Activated T-helper 17 cell treated with anti-CD3 and anti-CD28 coated beads, Interleukin-2, amount 50 U/mL, for 72 hours (primary cell): ENCODE measurements at regions not wholly inside any gene's neighbourhood (a gene's known extent, or its start where the extent isn't known, plus 50 kb on each side); places are given as distances from the start of the nearest gene placed in this dataset.
"Not testable (repeated sequence)": the region's sequence is repeated elsewhere in the genome, so short reads cannot be mapped to it uniquely, and the experiment has no call there.

Source experiments
- ATAC-seq: fragments of 150-1000 bp; cut with Tn5 transposase; replicated peaks from 2 replicates; pipeline ENCODE4 v1.10.0; 2021; ENCODE audit warnings: mild to moderate bottlenecking, moderate library complexity
- H3K27ac Mint-ChIP-seq: one replicate; pipeline ENCODE4 v1.8.0; 2022; ENCODE audit warnings: mixed read lengths
- H3K27me3 Mint-ChIP-seq: one replicate; pipeline ENCODE4 v1.8.0; 2022; ENCODE audit warnings: mixed read lengths
- H3K36me3 Mint-ChIP-seq: one replicate; pipeline ENCODE4 v1.8.0; 2022; ENCODE audit warnings: low read depth, mild to moderate bottlenecking, mixed read lengths
- H3K4me1 Mint-ChIP-seq: one replicate; pipeline ENCODE4 v1.8.0; 2022; ENCODE audit warnings: mixed read lengths
- H3K4me3 Mint-ChIP-seq: one replicate; pipeline ENCODE4 v1.8.0; 2022; ENCODE audit warnings: mild to moderate bottlenecking, mixed read lengths
- H3K9me3 Mint-ChIP-seq: one replicate; pipeline ENCODE4 v1.8.0; 2022; ENCODE audit warnings: mixed read lengths

DNA sequence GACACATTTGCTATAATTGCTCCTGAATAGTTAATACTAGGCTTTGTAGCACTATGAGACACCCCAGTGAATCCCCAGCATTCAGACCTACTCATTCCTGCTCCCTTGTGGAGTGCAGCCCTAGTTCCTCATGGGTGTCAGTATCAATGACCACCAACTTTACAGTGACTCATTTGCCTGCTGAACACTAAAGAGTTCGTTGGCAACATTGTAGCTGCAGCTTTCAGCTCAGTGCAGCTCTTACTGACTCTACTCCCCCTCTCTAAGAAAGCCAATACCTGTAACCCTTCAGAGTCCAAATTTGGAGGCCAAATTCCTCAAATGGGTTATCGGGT, 127.1 kb upstream of the MTPN start:
- Mint-ChIP-seq H3K4me3 (no peak overlapping the region), H3K9me3 (no peaks in the 10 kb centered on the region), H3K27me3 (no peaks in the 10 kb centered on the region), H3K36me3 (no peaks in the 10 kb centered on the region), H3K27ac (no peak overlapping the region), H3K4me1 (no peaks in the 10 kb centered on the region)
- ATAC-seq = peak; percentile 19

DNA sequence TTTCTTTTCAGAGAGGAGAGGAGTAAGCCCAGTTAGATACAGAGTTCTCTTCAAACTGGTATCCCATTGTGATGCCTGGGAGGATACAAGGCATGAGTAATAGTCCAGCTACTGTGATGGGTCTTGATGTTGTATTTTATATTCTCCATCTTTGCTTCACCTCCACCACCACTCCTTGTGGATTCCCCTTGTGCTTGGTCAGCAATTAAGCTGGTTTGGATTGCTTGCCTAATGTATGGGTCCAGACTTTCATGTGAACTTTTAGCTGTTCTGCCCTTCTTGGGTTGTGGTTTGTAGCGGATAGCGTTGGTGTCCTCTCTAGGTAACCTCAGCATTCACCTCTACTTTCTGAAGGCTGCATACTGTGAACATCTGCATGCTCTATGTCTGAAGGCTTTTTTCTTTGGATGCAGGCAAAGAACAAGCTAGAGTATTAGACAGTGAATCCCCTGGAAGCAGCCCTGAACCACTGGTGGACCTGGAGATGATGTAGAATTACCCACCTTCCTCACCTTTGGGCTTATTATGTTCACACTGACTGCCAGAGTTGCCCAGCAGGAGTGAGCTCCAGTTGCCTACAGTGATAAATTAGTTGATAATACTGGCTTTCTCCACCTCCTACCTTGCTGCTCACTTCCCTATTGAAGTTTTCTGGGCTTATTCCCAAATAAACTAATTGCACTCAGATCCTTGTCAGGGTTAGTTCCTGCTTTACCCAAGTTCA, 126.5 kb upstream of the MTPN start:
- H3K4me1 Mint-ChIP-seq = no peaks in the 10 kb centered on the region
- ATAC-seq = no peak
- no peak overlapping the region for H3K4me3 Mint-ChIP-seq
- no peaks in the 10 kb centered on the region for H3K9me3 Mint-ChIP-seq
- no peaks in the 10 kb centered on the region for H3K27me3 Mint-ChIP-seq
- no peaks in the 10 kb centered on the region for H3K36me3 Mint-ChIP-seq
- no peak overlapping the region for H3K27ac Mint-ChIP-seq

GRCh38 chr7:136102881-136103280, 125.7 kb upstream of the MTPN start:
- H3K27ac Mint-ChIP-seq = peak overlapping the region; percentile 4
- no peaks in the 10 kb centered on the region for H3K36me3 Mint-ChIP-seq
- H3K9me3 Mint-ChIP-seq = no peaks in the 10 kb centered on the region
- no peaks in the 10 kb centered on the region for H3K4me1 Mint-ChIP-seq
- ATAC-seq = peak; percentile 29
- H3K4me3 Mint-ChIP-seq = no peak overlapping the region
- H3K27me3 Mint-ChIP-seq = no peaks in the 10 kb centered on the region

- Mint-ChIP-seq H3K9me3 (peaks cover 18% of the 10 kb centered on the region), H3K36me3 (peaks cover 15% of the 10 kb centered on the region)
- not testable (repeated sequence) for H3K4me3 Mint-ChIP-seq, ATAC-seq, H3K27ac Mint-ChIP-seq, H3K4me1 Mint-ChIP-seq, H3K27me3 Mint-ChIP-seq
Observed at GRCh38 chr7:136092714-136093113, 115.6 kb upstream of the MTPN start.

DNA sequence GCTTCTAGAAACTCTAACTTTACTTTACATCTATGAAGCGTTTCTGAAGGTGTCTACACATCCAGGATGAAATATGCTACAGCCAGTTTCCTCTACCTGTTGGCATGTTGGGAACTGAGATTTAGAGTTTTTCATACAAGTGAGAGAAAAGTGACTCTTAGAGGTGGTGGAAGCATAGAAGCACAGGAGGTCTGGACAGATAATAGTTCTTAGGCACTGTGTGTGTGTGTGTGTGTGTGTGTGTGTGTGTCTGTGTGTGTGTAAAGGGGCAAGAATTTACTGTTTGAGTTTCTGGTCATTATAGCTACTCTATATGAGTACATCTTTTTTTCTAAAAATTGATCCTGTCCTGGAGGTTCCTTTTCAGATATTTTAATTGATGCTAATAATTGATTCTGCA, 110.7 kb upstream of the MTPN start:
- Mint-ChIP-seq H3K27me3 (no peaks in the 10 kb centered on the region), H3K27ac (no peak overlapping the region), H3K9me3 (peaks cover 11% of the 10 kb centered on the region), H3K4me1 (no peaks in the 10 kb centered on the region), H3K4me3 (no peak overlapping the region), H3K36me3 (peaks cover 15% of the 10 kb centered on the region)
- no peak for ATAC-seq

- H3K36me3 Mint-ChIP-seq = peaks cover 10% of the 10 kb centered on the region
- H3K9me3 Mint-ChIP-seq = peaks cover 10% of the 10 kb centered on the region
- H3K27me3 Mint-ChIP-seq = no peaks in the 10 kb centered on the region
- no peaks in the 10 kb centered on the region for H3K4me1 Mint-ChIP-seq
- peak overlapping the region; percentile 57 for H3K4me3 Mint-ChIP-seq
- H3K27ac Mint-ChIP-seq = peak overlapping the region; percentile 70
- peak; percentile 96 for ATAC-seq
Observed at GRCh38 chr7:136086712-136087111, 109.6 kb upstream of the MTPN start.

GRCh38 chr7:136079934-136080333, 102.8 kb upstream of the MTPN start:
- no peaks in the 10 kb centered on the region for H3K36me3 Mint-ChIP-seq
- ATAC-seq = no peak
- no peak overlapping the region for H3K4me3 Mint-ChIP-seq
- H3K4me1 Mint-ChIP-seq = no peaks in the 10 kb centered on the region
- no peaks in the 10 kb centered on the region for H3K27me3 Mint-ChIP-seq
- H3K9me3 Mint-ChIP-seq = no peaks in the 10 kb centered on the region
- H3K27ac Mint-ChIP-seq = no peak overlapping the region

- no peaks in the 10 kb centered on the region for H3K9me3 Mint-ChIP-seq
- ATAC-seq = no peak
- no peak overlapping the region for H3K27ac Mint-ChIP-seq
- H3K4me1 Mint-ChIP-seq = no peaks in the 10 kb centered on the region
- H3K4me3 Mint-ChIP-seq = no peak overlapping the region
- H3K36me3 Mint-ChIP-seq = no peaks in the 10 kb centered on the region
- no peaks in the 10 kb centered on the region for H3K27me3 Mint-ChIP-seq
Observed at GRCh38 chr7:136079478-136079892, 102.3 kb upstream of the MTPN start.

- H3K4me3 Mint-ChIP-seq = no peak overlapping the region
- H3K27ac Mint-ChIP-seq = no peak overlapping the region
- no peak for ATAC-seq
- no peaks in the 10 kb centered on the region for H3K27me3 Mint-ChIP-seq
- H3K9me3 Mint-ChIP-seq = no peaks in the 10 kb centered on the region
- H3K36me3 Mint-ChIP-seq = no peaks in the 10 kb centered on the region
- no peaks in the 10 kb centered on the region for H3K4me1 Mint-ChIP-seq
Observed at GRCh38 chr7:136079066-136079465, 101.9 kb upstream of the MTPN start.

DNA sequence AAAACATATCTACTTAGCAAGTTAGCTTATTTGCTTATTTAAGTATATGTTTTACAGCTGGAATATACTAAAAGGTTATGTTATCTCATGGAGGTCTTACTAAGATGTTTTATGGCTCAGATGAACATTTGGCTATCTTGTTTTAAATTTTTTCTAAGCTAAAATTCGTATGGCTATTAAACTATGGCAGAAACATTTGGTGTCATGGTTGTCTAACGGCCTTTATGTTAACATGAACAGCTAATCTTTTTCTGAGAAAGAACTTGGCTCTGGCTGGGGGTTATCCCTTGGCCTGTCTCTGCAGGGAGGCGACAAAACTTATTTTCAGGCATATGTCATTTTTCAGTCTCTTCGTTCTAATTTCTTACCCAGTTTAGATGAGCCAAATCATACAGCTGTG, 101.5 kb upstream of the MTPN start:
- no peaks in the 10 kb centered on the region for H3K27me3 Mint-ChIP-seq

GRCh38 chr7:136076954-136077353, 99.8 kb upstream of the MTPN start:
- no peaks in the 10 kb centered on the region for H3K36me3 Mint-ChIP-seq
- H3K27me3 Mint-ChIP-seq = no peaks in the 10 kb centered on the region
- H3K27ac Mint-ChIP-seq = no peak overlapping the region
- H3K4me1 Mint-ChIP-seq = no peaks in the 10 kb centered on the region
- no peaks in the 10 kb centered on the region for H3K9me3 Mint-ChIP-seq
- no peak for ATAC-seq
- no peak overlapping the region for H3K4me3 Mint-ChIP-seq

More for the DNA sequence above, 101.5 kb upstream of the MTPN start:
- ATAC-seq = no peak
- Mint-ChIP-seq H3K9me3 (no peaks in the 10 kb centered on the region), H3K27ac (no peak overlapping the region), H3K4me3 (no peak overlapping the region), H3K36me3 (no peaks in the 10 kb centered on the region), H3K4me1 (no peaks in the 10 kb centered on the region)

GRCh38 chr7:136074843-136075242, 97.7 kb upstream of the MTPN start:
- Mint-ChIP-seq H3K36me3 (no peaks in the 10 kb centered on the region), H3K9me3 (no peaks in the 10 kb centered on the region), H3K4me3 (no peak overlapping the region), H3K27me3 (no peaks in the 10 kb centered on the region), H3K4me1 (no peaks in the 10 kb centered on the region), H3K27ac (no peak overlapping the region)
- ATAC-seq = no peak

GRCh38 chr7:136072447-136072846, 95.3 kb upstream of the MTPN start:
- no peak for ATAC-seq
- H3K4me3 Mint-ChIP-seq = no peak overlapping the region
- H3K9me3 Mint-ChIP-seq = no peaks in the 10 kb centered on the region
- no peaks in the 10 kb centered on the region for H3K4me1 Mint-ChIP-seq
- no peaks in the 10 kb centered on the region for H3K27me3 Mint-ChIP-seq
- no peaks in the 10 kb centered on the region for H3K36me3 Mint-ChIP-seq
- no peak overlapping the region for H3K27ac Mint-ChIP-seq

GRCh38 chr7:136070736-136071505, 93.8 kb upstream of the MTPN start:
- peaks cover 4% of the 10 kb centered on the region for H3K4me1 Mint-ChIP-seq

GRCh38 chr7:136069840-136070529, 92.8 kb upstream of the MTPN start:
- no peak overlapping the region for H3K4me3 Mint-ChIP-seq
- no peak overlapping the region for H3K27ac Mint-ChIP-seq
- H3K27me3 Mint-ChIP-seq = no peaks in the 10 kb centered on the region
- no peak for ATAC-seq
- H3K9me3 Mint-ChIP-seq = no peaks in the 10 kb centered on the region
- H3K4me1 Mint-ChIP-seq = peaks cover 7% of the 10 kb centered on the region
- no peaks in the 10 kb centered on the region for H3K36me3 Mint-ChIP-seq

More at GRCh38 chr7:136070736-136071505, 93.8 kb upstream of the MTPN start:
- H3K9me3 Mint-ChIP-seq = no peaks in the 10 kb centered on the region
- ATAC-seq = no peak
- H3K27ac Mint-ChIP-seq = no peak overlapping the region
- no peaks in the 10 kb centered on the region for H3K36me3 Mint-ChIP-seq
- no peak overlapping the region for H3K4me3 Mint-ChIP-seq
- H3K27me3 Mint-ChIP-seq = no peaks in the 10 kb centered on the region
